GM21825 (cell line): ENCODE measurements at regions not wholly inside any gene's neighbourhood (a gene's known extent, or its start where the extent isn't known, plus 50 kb on each side); places are given as distances from the start of the nearest gene placed in this dataset.
"Not testable (repeated sequence)": the region's sequence is repeated elsewhere in the genome, so short reads cannot be mapped to it uniquely, and the experiment has no call there.

Source experiments
- ATAC-seq: cut with Tn5 transposase; IDR thresholded peaks from one replicate; pipeline ENCODE4 v1.9.1; 2021; ENCODE audit warnings: mild to moderate bottlenecking, moderate library complexity; ENCODE audit not compliant: unreplicated experiment

DNA sequence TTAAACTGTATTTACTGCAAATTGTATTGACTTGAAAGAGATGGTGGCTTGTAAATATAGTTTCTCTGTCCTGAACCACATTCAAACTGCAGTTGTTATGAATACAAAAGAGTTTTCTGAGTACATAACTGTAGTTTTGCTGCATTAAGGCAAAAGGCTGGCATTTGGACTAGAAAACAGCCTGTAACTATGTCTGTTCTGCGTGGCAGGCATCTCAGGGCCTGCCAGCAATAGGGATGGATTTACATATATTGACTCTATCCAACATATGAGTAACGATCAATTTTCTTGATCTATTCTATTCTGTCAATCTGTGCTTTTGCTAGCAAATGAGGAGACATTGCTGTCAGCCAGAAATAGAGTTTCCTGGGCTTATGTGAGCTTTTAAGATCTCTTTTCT lies 174.6 kb downstream of the TMEM26 start:
- ATAC-seq = no peak

GRCh38 chr10:61272781-61273180 lies 180.4 kb downstream of the TMEM26 start:
- ATAC-seq = no peak

DNA sequence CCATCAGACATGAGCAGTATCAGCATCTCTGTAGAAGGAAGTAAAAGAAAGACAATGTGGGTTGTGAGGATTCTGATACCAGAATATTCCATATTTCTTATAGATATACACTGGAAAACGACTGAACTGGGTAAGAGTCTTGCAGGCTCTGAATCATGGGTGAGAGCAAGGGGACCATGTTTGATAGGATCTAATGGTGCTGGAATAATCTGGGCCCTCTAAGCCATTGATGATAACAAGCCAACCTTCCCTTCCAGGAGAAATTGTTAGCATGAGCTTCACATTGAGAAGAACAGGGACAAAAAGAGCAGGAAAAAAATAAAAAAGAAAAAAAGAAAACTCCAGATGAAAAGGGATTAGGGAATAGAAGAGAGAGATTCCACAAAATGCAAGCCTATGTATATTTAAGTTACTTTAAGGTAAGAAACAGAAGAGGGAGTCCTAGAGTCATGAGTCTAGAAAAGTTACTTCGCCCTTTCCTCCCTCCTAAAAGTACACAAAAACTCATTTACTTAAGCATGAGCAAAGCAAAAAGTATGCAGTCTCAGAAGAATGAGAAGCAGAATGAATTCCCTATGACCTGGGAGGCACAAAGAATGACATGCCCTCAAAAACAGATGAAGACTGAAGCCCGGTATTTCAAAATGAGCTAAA lies 181.9 kb downstream of the TMEM26 start:
- no peak for ATAC-seq

- ATAC-seq = no peak
Measured at GRCh38 chr10:61263518-61263917, 189.7 kb downstream of the TMEM26 start.

DNA sequence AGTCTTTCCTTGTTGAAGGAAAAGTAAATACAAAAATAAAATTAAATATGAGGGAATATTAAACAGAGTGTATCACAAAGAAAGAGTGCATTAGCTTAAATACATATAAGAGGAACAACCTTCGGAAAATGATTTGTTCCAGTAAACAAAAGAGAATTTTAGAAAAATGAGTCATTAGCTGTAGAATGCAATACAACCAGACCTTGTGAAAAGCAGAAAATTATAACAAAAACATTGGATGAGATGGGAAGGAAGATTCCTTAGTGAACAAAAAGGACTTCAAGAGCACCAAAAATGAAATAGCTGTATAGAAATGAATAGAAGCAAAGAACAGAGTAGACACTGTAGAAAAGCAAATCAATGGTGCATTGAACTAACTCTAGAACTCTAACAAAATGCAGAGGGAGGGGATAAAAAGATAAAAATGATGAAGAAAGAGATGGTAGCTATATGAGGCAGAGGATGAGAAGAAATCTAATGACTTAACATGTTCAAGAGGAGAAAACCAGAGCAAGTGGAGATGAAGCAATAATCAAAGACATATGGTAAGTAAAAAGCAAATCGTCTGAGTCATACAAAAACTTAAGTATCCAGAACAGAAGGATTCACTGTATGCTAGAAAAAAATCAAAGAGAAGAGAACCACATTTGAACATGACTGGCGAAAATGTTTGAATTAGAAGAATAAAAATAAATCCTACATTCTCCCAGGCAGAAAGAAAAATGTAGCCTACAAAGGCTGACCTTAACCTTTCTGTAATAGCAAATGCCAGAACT lies 190.5 kb downstream of the TMEM26 start:
- no peak for ATAC-seq

- no peak for ATAC-seq
Measured at GRCh38 chr10:61257956-61258496, 195.2 kb downstream of the TMEM26 start.

GRCh38 chr10:61257136-61257535 lies 196.0 kb downstream of the TMEM26 start:
- no peak for ATAC-seq

DNA sequence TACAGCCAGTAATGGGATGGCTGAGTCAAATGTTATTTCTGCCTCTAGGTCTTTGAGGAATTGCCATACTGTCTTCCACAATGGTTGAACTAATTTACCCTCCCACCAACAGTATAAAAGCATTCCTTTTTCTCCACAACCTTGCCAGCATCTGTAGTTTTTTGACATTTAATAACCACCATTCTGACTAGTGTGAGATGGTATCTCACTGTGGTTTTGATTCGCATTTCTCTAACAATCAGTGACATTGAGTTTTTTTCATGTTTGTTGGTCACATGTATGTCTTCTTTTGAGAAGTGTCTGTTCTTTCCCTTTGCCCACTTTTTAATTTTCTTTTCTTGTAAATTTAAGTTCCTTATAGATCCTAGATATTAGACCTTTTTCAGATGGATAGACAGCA lies 200.9 kb downstream of the TMEM26 start:
- ATAC-seq = not testable (repeated sequence)

DNA sequence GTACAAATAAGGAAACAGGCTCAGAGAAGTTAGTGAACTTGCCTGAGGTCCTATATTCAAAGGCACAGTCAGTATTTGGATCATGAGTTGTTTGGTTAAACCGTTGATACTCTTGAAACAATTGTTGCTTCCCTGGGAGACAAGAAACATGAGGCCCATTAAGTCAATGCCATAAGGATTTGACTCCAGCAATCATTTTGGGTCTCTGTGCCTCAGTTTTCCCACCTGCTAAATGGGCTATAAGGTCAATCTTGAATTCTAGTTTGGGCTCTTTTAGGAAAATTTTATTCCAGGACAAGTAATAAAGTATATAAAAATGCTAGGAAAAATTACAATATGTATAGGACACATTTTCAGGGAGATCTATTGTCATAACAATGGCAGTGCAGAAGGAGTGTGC lies 202.1 kb downstream of the TMEM26 start:
- ATAC-seq = no peak

DNA sequence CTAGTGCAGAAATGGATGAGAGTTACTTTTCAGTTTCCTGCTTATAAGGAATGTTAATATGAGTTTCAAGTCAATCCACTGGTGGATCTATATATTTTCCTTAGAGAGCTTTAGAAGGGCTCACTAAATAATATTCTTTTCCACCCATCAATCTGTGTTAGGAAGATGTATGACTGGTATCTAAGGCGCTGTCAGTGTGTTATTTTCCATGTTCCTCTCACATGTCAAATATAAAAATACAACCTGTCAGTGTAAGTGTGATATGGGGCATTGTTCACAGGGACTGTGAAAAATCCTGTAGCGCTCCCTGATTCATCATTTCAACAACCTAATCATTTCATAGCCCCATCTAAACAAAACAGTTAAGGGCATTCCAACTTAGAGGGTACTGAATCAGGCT lies 203.1 kb downstream of the TMEM26 start:
- ATAC-seq = no peak

GRCh38 chr10:61248013-61248412 lies 205.2 kb downstream of the TMEM26 start:
- ATAC-seq = no peak

- no peak for ATAC-seq
Measured at GRCh38 chr10:61244261-61244775, 208.9 kb downstream of the TMEM26 start.

DNA sequence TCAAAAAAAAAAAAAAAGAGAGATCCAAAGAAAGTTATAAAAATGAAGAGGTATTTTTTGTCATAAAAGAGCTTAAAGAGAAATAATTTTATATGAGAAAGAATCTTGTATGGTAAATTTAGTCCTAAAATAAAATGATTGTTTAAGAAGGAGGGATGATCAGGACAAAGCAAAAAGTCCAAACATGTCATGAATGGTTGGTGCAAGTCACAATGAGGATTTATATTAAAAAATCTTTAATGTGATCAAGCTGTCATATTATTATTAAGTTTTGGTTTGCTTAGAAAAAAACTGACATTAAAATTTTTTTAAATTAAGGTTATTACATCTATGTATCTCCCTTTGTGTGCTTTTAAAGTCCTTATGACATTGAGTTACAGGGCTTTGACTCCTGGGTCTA lies 220.4 kb downstream of the TMEM26 start:
- ATAC-seq = no peak

DNA sequence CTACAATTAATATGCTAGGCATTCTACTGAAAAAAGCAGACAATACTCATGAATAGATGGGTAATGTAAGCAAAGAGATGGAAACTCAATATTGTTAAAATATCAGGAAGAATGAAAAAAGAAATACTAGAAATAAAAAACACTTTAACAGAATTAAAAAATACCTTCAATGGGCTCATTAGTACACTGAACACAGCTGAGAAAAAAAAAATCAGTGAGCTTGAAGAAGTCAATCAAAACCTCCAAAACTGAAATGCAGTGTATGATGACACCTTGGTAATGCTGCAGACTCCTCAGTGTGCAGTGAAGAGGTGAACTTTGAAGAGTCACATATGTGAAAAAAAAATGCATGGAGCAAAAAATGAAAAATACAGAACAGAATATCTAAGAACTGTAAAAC lies 227.2 kb downstream of the TMEM26 start:
- no peak for ATAC-seq

DNA sequence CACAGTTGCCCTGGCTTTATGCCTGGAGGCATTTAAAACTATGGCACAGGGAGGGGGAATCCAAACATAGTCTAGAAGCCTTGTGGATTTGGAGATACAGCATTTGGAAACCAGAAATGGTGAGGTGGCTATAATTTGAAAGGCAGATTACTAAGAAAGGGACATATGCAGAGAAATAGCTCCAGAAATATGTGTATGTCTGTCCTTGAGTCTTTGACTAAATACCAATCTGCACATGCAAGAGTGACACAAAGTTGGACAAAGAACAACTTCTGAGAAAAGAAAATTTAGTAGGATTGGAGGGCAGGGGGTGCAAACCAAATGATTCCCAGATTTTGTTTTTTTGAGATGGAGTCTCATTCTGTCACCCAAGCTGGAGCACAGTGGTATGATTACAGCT lies 229.6 kb downstream of the TMEM26 start:
- no peak for ATAC-seq

DNA sequence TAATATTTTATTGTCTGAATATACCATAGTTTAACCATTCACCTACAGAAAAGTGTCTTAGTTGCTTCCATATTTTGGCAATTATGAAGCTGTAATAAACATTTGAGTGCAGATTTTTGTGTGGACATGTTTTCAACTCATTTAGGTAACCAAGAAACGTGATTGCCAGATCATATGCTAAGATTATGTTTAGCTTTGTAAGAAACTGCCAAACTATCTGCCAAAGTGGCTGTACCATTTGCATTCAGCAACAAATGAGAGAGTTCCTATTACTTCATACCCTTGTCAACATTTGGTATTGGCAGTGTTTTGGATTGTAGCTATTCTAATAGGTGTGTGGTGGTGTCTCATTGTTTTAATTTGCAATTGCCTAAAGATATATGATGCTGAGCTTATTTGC lies 233.5 kb downstream of the TMEM26 start:
- ATAC-seq = no peak

- ATAC-seq = no peak
Measured at GRCh38 chr10:61217851-61218565, 235.2 kb downstream of the TMEM26 start.

- ATAC-seq = no peak
Measured at GRCh38 chr10:61215246-61215645, 237.9 kb downstream of the TMEM26 start.

- no peak for ATAC-seq
Measured at GRCh38 chr10:61211468-61211867, 241.7 kb downstream of the TMEM26 start.

GRCh38 chr10:61197057-61197456 lies 253.1 kb upstream of the RHOBTB1 start:
- ATAC-seq = no peak

GRCh38 chr10:61195211-61195610 lies 251.2 kb upstream of the RHOBTB1 start:
- no peak for ATAC-seq
